MM.1S (cell line): ENCODE measurements at regions not wholly inside any gene's neighbourhood (a gene's known extent, or its start where the extent isn't known, plus 50 kb on each side); places are given as distances from the start of the nearest gene placed in this dataset.

Source experiments
- EZH2 ChIP-seq: fragments of 300-600 bp; sonication (generic); optimal IDR thresholded peaks from 2 replicates; pipeline ENCODE3; 2017; ENCODE audit warnings: low read depth, mild to moderate bottlenecking, antibody characterized with exemption, low read length, mixed read lengths
- EZH2phosphoT487 ChIP-seq: fragments of 300-600 bp; sonication (generic); IDR thresholded peaks from 2 replicates; pipeline ENCODE4 v1.6.1; 2018; ENCODE audit warnings: antibody characterized with exemption, low read length
- TF ChIP-seq, protein P1 (sequence below): fragments of 300-600 bp; sonication (generic); IDR thresholded peaks from 2 replicates; pipeline ENCODE4 v1.5.1; 2016; ENCODE audit warnings: antibody characterized with exemption, low read length, mixed read lengths

DNA sequence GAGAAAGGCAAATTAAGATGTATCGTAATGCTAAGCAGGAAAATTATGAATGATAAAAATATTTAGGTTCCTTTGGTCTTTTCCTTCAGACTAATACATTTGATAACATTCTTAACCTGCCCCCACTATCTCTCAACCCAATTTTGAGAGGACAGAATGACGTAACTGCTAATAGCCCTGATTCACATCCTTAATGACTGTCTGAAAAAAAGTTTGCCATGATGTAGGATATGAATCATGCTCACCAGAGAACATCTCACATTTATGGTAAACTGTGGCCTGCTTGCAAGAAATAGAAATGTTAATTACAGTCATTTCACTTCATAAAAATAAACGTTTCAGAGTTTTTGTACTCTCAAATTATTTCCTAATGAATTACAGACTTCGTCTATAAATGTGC is 128.0 kb upstream of the VEGFC start:
- TF ChIP-seq EZH2phosphoT487 (no peak), EZH2 (no peak)
- TF ChIP-seq, protein P1, sequence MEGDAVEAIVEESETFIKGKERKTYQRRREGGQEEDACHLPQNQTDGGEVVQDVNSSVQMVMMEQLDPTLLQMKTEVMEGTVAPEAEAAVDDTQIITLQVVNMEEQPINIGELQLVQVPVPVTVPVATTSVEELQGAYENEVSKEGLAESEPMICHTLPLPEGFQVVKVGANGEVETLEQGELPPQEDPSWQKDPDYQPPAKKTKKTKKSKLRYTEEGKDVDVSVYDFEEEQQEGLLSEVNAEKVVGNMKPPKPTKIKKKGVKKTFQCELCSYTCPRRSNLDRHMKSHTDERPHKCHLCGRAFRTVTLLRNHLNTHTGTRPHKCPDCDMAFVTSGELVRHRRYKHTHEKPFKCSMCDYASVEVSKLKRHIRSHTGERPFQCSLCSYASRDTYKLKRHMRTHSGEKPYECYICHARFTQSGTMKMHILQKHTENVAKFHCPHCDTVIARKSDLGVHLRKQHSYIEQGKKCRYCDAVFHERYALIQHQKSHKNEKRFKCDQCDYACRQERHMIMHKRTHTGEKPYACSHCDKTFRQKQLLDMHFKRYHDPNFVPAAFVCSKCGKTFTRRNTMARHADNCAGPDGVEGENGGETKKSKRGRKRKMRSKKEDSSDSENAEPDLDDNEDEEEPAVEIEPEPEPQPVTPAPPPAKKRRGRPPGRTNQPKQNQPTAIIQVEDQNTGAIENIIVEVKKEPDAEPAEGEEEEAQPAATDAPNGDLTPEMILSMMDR, result no peak
